Vagina (tissue), 2 donors: ENCODE measurements at regions not wholly inside any gene's neighbourhood (a gene's known extent, or its start where the extent isn't known, plus 50 kb on each side); places are given as distances from the start of the nearest gene placed in this dataset.

ENCODE experiments used
- CTCF ChIP-seq, 3 experiments: fragments of 450-650 bp in 2 of 3; fragments of 200-600 bp in 1 of 3; sonication (generic) in 1 of 3; IDR thresholded peaks; one replicate each; pipeline ENCODE4 v1.5.1; 2017 to 2019; ENCODE audit warnings: antibody characterized with exemption in 3 of 3, mild to moderate bottlenecking in 2 of 3, moderate library complexity in 2 of 3
- POLR2A ChIP-seq, 2 donors: fragments of 450-650 bp; IDR thresholded peaks; one replicate each; pipeline ENCODE4 v1.6.1; 2017; ENCODE audit warnings: antibody characterized with exemption in 2 of 2, mild to moderate bottlenecking in 2 of 2, moderate library complexity in 2 of 2
- POLR2AphosphoS5 ChIP-seq, 2 donors: sonication (generic); formaldehyde crosslinking; IDR thresholded peaks; one replicate each; pipeline ENCODE4 v1.9.0; 2017; ENCODE audit warnings: antibody characterized with exemption in 2 of 2, mild to moderate bottlenecking in 2 of 2, low read depth in 1 of 2; ENCODE audit not compliant: insufficient read depth in 1 of 2

- TF ChIP-seq POLR2A (IDR thresholded peaks at IDR 0.05): no peak
- no peak for TF ChIP-seq CTCF (IDR thresholded peaks at IDR 0.05)
- no peak for TF ChIP-seq POLR2AphosphoS5 (IDR thresholded peaks at IDR 0.05; ENCODE audit: insufficient read depth in 1 of 2, low read depth in 1 of 2)
These were observed 108.6 kb downstream of the DHX15 start for GRCh38 chr4:24475756-24476155.
